GM21526 (cell line): ENCODE measurements at regions not wholly inside any gene's neighbourhood (a gene's known extent, or its start where the extent isn't known, plus 50 kb on each side); places are given as distances from the start of the nearest gene placed in this dataset.
"Not testable (repeated sequence)": the region's sequence is repeated elsewhere in the genome, so short reads cannot be mapped to it uniquely, and the experiment has no call there.

Experiments
- ATAC-seq: cut with Tn5 transposase; IDR thresholded peaks from one replicate; pipeline ENCODE4 v1.9.1; 2021; ENCODE audit warnings: moderate library complexity; ENCODE audit not compliant: unreplicated experiment, low FRiP score

DNA sequence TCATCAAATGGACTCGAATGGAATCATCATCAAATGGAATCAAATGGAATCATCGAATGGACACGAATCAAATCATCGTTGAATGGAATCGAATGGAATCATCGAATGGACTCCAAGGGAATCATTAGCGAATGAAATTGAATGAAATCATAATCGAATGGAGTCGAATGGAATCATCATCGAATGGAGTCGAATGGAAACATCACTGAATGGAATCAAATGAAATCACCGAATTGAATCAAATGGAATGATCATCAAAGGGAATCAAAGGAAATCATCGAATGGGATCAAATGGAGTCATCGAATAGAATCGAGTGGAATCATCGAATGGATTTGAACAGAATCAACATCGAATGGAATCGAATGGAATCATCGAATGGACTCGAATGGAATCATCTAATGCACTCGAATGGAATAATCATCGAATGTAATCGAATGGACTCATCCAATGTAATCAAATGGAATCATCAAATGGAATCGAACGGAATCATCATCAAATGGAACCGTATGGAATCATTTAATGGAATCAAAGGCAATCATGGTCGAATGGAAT is 232.2 kb downstream of the SHCBP1 start:
- ATAC-seq: not testable (repeated sequence)

DNA sequence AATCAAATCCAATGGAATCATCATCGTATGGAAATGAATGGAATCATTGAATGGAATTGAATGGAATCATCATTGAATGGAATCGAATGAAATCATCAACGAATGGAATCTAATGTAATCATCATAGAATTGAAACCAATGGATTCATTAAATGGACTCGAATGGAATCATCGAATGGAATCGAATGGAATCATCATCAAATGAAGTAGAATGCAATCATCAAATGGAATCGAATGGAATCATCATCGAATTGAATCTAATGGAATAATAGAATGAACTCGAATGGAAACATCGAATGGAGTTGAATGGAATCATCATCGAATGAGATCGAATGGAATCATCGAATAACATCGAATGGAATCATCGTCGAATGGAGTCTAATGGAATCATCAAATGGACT is 232.8 kb downstream of the SHCBP1 start:
- ATAC-seq: not testable (repeated sequence)

DNA sequence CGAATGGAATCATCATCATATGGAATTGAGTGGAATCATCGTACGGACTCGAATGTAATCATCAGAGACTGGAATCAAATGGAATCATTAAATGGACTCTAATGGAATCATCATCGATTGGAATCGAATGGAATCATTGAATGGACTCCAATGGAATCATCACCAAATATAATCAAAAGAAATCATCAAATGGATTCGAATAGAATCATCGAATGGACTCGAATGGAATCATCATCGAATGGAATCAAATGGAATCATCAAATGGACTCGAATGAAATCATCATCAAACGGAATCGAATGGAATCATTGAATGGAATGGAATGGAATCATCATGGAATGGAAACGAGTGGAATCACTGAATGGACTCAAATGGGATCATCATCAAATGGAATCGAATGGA is 233.5 kb downstream of the SHCBP1 start:
- not testable (repeated sequence) for ATAC-seq

DNA sequence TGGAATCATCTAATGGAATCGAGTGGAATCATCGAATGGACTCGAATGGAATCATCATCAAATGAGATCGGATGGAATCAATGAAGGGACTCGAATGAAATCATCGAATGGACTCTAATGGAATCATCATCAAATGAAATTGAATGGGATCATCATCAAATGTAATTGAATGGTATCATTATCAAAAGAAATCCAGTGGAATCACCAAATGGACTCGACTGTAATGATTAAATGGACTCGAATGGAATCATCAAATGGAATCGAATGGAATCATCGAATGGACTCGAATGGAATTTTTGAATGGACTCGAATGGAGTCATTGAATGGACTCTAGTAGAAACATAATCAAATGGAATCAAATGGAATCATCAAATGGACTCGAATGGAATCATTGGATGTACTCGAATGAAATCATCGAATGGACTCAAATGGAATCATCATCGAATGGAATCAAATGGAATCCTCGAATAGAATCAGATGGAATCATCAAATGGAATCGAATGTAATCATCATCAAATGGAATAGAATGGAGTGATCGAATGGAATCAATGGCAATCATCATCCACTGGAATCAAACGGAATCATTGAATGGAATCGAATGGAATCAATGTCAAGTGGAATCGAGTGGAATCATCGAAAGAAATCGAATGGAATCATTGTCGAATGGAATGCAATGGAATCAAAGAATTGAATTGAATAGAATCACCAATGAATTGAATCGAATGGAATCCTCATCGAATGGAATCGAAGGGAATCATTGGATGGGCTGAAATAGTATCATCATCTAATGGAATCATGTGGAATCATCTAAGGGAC is 234.2 kb downstream of the SHCBP1 start:
- peak; percentile 10 for ATAC-seq

DNA sequence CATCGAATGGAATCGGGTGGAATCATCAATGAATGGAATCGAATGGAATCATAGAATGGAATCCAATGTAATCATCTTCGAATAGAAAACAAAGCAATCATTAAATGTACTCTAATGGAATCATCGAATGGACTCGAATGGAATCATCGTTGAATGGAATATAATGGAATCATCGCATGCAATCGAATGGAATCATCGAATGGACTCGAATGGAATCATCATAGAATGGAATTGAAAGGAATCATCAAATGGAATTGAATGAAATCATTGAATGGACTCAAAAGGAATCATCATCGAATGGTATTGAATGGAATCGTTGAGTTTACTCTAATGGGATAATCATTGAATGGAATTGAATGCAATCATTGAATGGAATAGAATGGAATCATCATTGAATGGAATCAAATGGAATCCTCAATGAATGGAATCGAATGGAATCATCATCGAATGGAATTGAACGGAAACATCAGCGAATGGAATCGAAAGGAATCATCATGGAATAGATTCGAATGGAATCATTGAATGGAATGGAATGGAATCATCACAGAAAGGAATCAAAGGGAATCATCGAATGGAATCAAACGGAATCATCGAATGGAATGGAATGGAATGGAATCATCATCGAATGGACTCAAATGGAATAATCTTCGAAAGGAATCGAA is 234.9 kb downstream of the SHCBP1 start:
- ATAC-seq: not testable (repeated sequence)

DNA sequence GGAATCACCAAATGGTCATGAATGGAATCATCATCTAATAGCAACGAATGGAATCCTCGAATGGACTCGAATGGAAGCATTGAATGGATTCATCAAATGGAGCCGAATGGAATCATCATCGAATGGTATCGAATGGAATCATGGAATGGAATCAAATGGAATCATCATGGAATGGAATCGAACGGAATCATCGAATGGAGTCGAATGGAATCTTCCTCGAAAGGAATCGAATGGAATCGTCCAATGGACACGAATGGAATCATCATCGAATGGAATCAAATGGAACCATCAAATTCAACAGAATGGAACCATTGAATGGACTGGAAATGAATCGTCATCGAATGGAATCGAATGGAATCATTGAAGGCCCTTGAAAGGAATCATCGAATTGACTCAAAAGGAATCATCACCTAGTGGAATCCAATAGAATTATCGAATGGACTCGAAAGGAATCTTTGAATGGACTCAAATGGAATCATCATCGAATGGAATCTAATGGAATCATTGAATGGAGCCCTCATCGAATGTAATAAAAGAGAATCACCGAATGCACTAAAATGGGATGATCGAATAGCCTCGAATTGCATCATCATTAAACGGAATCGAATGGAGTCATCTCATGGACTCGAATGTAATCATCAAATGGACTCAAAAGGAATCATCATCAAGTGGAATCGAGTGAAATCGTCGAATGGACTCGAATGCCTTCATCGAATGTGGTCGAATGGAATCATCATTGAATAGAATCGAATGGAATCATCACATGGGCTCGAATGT is 236.7 kb downstream of the SHCBP1 start:
- ATAC-seq: not testable (repeated sequence)

DNA sequence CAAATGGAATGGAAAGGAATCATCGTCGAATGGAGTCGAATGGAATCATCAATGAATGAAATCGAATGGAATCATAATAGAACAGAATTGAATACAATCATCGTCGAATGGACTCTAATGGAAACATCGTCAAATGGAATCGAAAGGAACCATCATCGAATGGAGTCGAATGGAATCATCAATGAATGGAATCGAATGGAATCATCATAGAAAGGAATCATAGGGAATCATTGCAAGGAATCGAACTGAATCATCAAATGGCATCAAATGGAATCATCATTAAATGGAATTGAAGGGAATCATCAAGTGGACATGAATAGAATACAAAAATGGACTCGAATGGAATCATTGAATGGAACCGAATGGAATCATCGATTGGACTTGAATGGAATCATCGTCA is 237.6 kb downstream of the SHCBP1 start:
- ATAC-seq: not testable (repeated sequence)

DNA sequence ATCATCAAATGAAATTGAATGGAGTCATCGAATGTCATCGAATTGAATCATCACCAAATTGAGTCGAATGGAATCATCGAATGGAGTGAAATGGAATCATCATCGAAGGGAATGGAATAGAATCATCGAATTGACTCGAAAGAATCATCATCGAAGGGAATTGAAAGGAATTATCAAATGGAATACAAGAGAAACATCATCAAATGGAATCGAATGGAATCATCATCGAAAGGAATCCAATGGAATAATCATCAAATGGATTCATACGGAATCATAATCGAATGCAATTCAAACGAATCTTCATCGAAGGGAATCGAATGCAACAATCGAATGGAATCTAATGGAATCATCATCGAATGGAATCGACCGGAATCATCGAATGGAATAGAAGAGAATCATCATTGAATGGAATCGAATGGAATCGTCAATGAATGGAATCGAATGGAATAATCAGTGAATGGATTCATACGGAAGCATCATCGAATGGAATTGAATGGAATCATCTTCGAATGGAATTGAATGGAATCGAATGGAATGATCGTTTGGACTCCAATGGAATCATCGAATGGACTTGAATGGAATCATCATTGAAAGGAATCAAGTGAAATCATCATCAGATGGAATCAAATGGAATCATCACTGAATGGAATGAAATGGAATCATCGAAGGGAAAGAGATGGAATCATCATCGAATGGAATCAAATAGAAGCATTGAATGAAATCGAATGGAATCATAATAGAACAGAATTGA is 238.2 kb downstream of the SHCBP1 start:
- ATAC-seq: not testable (repeated sequence)

DNA sequence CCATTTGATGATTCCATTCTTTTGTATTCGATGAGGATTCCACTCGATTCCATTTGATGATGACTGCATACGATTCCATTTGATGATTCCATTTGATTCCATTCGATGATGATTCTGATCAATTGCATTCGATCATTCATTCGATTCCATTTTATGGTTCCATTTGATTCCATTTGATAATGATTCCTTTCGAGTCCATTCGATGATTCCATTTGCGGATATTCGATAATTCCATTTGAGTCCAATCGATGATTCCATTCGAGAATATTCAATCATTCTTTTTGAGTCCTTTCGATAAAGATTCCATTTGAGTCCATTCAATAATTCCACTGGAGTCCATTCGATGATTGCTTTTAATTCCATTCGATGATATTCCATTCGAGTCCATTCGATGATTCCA is 239.1 kb downstream of the SHCBP1 start:
- not testable (repeated sequence) for ATAC-seq

DNA sequence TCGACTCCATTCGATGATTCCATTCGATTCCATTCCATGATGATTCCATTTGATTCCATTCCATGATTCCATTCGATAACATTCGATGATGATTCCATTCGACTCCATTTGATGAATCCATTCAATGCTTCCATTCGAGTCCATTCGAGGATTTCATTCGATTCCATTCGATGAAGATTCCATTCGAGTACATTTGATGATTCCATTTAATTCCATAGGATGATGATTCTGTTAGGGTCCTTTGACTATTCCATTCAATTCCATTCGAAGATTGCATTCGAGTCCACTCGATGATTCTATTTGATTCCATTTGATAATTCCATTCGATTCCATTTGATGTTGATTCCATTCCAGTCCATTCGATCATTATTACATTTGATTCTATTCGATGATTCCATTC is 239.8 kb downstream of the SHCBP1 start:
- ATAC-seq: not testable (repeated sequence)
